GM12873 (cell line): ENCODE measurements at regions not wholly inside any gene's neighbourhood (a gene's known extent, or its start where the extent isn't known, plus 50 kb on each side); places are given as distances from the start of the nearest gene placed in this dataset.

ENCODE experiments used
- TF ChIP-seq, protein P1 (sequence below): IDR thresholded peaks from 2 replicates; pipeline ENCODE4 v1.5.1; 2012; ENCODE audit warnings: low read depth, mild to moderate bottlenecking, moderate library complexity, low read length, control low read depth; ENCODE audit not compliant: insufficient read depth; ENCODE audit errors: missing control alignments

GRCh38 chr1:78329475-78329874 lies 161.3 kb upstream of the PTGFR start:
- TF ChIP-seq, protein P1, sequence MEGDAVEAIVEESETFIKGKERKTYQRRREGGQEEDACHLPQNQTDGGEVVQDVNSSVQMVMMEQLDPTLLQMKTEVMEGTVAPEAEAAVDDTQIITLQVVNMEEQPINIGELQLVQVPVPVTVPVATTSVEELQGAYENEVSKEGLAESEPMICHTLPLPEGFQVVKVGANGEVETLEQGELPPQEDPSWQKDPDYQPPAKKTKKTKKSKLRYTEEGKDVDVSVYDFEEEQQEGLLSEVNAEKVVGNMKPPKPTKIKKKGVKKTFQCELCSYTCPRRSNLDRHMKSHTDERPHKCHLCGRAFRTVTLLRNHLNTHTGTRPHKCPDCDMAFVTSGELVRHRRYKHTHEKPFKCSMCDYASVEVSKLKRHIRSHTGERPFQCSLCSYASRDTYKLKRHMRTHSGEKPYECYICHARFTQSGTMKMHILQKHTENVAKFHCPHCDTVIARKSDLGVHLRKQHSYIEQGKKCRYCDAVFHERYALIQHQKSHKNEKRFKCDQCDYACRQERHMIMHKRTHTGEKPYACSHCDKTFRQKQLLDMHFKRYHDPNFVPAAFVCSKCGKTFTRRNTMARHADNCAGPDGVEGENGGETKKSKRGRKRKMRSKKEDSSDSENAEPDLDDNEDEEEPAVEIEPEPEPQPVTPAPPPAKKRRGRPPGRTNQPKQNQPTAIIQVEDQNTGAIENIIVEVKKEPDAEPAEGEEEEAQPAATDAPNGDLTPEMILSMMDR = no peak

GRCh38 chr1:78331799-78332198 lies 159.0 kb upstream of the PTGFR start:
- TF ChIP-seq, protein P1 = no peak

DNA sequence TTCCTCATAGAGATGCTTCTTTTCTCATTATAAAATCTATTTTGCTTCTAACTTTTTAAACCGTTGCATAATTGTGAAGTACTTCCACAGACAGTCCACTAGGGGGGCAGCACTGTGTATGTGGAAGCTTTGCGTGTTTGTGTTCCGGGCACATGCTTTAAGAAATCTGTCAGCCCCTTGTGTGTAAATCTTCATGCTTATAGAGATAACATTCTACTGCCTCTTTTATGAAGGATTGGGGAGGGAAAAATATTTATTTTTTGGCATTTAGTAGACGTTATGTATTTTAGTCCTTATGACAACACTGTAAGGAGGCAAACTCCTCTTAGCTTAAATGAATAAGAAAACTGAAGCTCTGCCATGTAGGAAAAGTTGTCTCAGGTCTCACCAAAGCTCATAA lies 157.3 kb upstream of the PTGFR start:
- TF ChIP-seq, protein P1 = peak; percentile 76

DNA sequence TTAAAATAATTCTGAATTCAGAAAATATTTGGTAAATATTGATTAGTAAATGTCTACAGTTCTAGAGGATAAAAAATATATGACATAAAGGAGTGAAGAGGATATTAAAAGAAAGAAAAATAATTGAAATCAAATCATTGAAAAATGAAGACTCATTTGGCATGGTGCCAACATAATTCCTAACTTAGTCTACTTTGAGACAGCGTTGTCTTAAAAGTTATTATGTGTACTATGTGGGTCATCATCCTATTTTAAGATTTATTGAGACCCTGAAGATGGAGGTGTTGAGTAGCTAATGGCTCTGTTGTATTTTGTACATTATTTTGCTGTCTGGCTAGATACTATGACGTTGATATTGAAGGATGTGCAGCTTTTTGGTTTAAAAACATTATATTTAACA lies 156.7 kb upstream of the PTGFR start:
- TF ChIP-seq, protein P1 = no peak

DNA sequence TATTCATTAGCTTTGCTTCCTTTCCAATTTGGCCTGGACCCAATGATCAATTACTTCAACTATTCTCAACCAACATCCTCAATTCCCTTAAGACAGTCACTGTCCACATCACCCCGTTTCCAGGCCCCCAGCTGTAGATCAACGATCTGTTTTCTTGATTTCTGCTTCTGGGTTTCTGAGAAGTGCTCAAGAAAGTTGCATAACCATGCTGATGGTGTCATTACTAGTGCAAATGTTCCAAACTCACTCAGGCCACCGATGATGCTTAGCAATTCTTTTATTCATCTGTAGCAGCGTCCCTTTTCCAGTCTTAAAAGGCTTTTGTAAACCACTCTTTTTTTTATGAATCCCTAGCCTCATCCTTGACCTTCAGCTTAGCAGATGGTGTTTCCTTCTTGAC lies 155.8 kb upstream of the PTGFR start:
- TF ChIP-seq, protein P1 = no peak

- TF ChIP-seq, protein P1 = no peak
Observed at GRCh38 chr1:78339490-78339889, 151.3 kb upstream of the PTGFR start.

DNA sequence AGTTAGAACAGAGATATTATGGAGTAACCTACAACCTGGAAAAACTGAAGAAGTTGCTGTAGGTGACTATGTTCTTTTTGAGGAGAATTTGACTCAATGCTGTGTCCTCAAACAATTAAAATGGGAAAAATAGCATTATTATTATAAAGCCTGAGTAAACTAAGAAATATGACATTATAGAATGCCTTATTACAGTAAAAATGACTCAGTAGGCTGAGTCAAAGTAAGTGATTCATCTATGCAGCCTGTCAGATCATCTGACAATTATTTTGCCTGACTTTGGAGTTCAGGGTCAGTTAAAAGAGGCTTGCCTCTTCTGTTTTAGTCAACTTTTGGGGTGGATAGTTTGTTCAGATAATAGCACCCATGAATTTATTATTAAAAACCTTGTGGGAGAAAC lies 150.8 kb upstream of the PTGFR start:
- TF ChIP-seq, protein P1 = no peak
